HEK293 (cell line): ENCODE measurements at regions not wholly inside any gene's neighbourhood (a gene's known extent, or its start where the extent isn't known, plus 50 kb on each side); places are given as distances from the start of the nearest gene placed in this dataset.

Experiments
- CTCF ChIA-PET: fragments of 350-600 bp; formaldehyde crosslinking; extraction: SDS; loops from one replicate; lab custom pipeline; 2021; ENCODE audit warnings: antibody characterized with exemption; lab: Yijun Ruan, JAX
- POLR2A ChIA-PET: fragments of 300-600 bp; formaldehyde crosslinking; extraction: SDS; loops from one replicate; lab custom pipeline; 2020; ENCODE audit warnings: antibody characterized with exemption, inconsistent platforms; lab: Yijun Ruan, JAX
- H3K27ac ChIP-seq: fragments of 200-500 bp; sonication (Bioruptor generic); 2 replicates; pipeline ENCODE4 v1.5.1; 2014; ENCODE audit warnings: low read depth, low read length, control low read depth, inconsistent platforms; ENCODE audit errors: extremely low read depth
- H3K36me3 ChIP-seq, 2 experiments: fragments of 200-500 bp in 1 of 2; sonication (Bioruptor generic) in 1 of 2; 1 replicate in 1 of 2; 2 replicates in 1 of 2; pipeline ENCODE4 v1.5.1; 2014 to 2017; ENCODE audit warnings: inconsistent platforms in 2 of 2, low read length in 2 of 2; ENCODE audit not compliant: control insufficient read depth in 2 of 2, insufficient read depth in 1 of 2
- H3K4me1 ChIP-seq: fragments of 200-500 bp; sonication (Bioruptor generic); 2 replicates; pipeline ENCODE4 v1.5.1; 2014; ENCODE audit warnings: mild to moderate bottlenecking, low read length, inconsistent platforms; ENCODE audit not compliant: control insufficient read depth, insufficient read depth
- H3K4me3 ChIP-seq: 2 replicates; pipeline ENCODE4 v1.5.1; 2011; ENCODE audit warnings: low read depth, mild to moderate bottlenecking, control low read depth, low read length, moderate library complexity
- H3K9me3 ChIP-seq: fragments of 200-500 bp; sonication (Bioruptor generic); 2 replicates; pipeline ENCODE4 v1.5.1; 2014; ENCODE audit warnings: low read depth, low read length, inconsistent platforms; ENCODE audit not compliant: control insufficient read depth, insufficient read depth
- MEIS1 ChIP-seq: sonication (generic); formaldehyde crosslinking; IDR thresholded peaks from 2 replicates; pipeline ENCODE4 v1.8.1; 2022; ENCODE audit warnings: missing genetic modification reagents, mild to moderate bottlenecking, borderline replicate concordance
- TCF7L2 ChIP-seq: IDR thresholded peaks from 2 replicates; pipeline ENCODE4 v1.6.1; 2011; ENCODE audit warnings: low read depth, mild to moderate bottlenecking, inconsistent platforms, low read length, moderate library complexity, borderline replicate concordance
- ZBTB21 ChIP-seq: fragments of 450-650 bp; formaldehyde crosslinking; IDR thresholded peaks from 2 replicates; pipeline ENCODE4 v1.5.1; 2017; ENCODE audit warnings: missing biosample characterization, missing genetic modification characterization
- ZBTB7A ChIP-seq: fragments of 450-650 bp; formaldehyde crosslinking; IDR thresholded peaks from 2 replicates; pipeline ENCODE4 v1.5.1; 2016; ENCODE audit warnings: low read depth, missing biosample characterization, missing genetic modification characterization
- ZFHX2 ChIP-seq: fragments of 450-650 bp; formaldehyde crosslinking; conservative IDR thresholded peaks from 2 replicates; pipeline ENCODE4 v1.5.1; 2016; ENCODE audit warnings: missing biosample characterization, missing genetic modification characterization
- ZIC2 ChIP-seq: fragments of 450-650 bp; formaldehyde crosslinking; IDR thresholded peaks from 2 replicates; pipeline ENCODE4 v1.5.1; 2016; ENCODE audit warnings: missing biosample characterization, missing genetic modification characterization
- ZNF133 ChIP-seq: fragments of 450-650 bp; formaldehyde crosslinking; IDR thresholded peaks from 2 replicates; pipeline ENCODE4 v1.5.1; 2016; ENCODE audit warnings: missing biosample characterization, missing genetic modification characterization
- ZNF175 ChIP-seq: fragments of 450-650 bp; formaldehyde crosslinking; IDR thresholded peaks from 2 replicates; pipeline ENCODE4 v1.5.1; 2016; ENCODE audit warnings: missing biosample characterization, missing genetic modification characterization
- ZNF184 ChIP-seq: fragments of 450-650 bp; IDR thresholded peaks from 2 replicates; pipeline ENCODE4 v1.5.1; 2018; ENCODE audit warnings: missing biosample characterization, mild to moderate bottlenecking, missing genetic modification characterization
- ZNF202 ChIP-seq: fragments of 450-650 bp; formaldehyde crosslinking; IDR thresholded peaks from 2 replicates; pipeline ENCODE4 v1.5.1; 2016; ENCODE audit warnings: missing biosample characterization, missing genetic modification characterization, borderline replicate concordance
- ZNF274 ChIP-seq, 2 experiments: fragments of 200-500 bp in 1 of 2; fragments of 450-650 bp in 1 of 2; sonication (Bioruptor generic) in 1 of 2; formaldehyde crosslinking in 1 of 2; IDR thresholded peaks; 2 replicates each; pipeline versions ENCODE4 v1.5.1 to v1.6.1; 2014 to 2016; ENCODE audit warnings: borderline replicate concordance in 1 of 2, inconsistent platforms in 1 of 2, low read length in 1 of 2, missing biosample characterization in 1 of 2, missing genetic modification characterization in 1 of 2
- ZNF292 ChIP-seq: fragments of 450-650 bp; formaldehyde crosslinking; IDR thresholded peaks from 2 replicates; pipeline ENCODE4 v1.5.1; 2016; ENCODE audit warnings: low read depth, missing biosample characterization, missing genetic modification characterization, borderline replicate concordance
- ZNF324 ChIP-seq: fragments of 450-650 bp; formaldehyde crosslinking; IDR thresholded peaks from 2 replicates; pipeline ENCODE4 v1.5.1; 2016; ENCODE audit warnings: missing biosample characterization, missing genetic modification characterization
- ZNF366 ChIP-seq: fragments of 450-650 bp; formaldehyde crosslinking; conservative IDR thresholded peaks from 2 replicates; pipeline ENCODE4 v1.5.1; 2016; ENCODE audit warnings: missing biosample characterization, missing genetic modification characterization
- ZNF37A ChIP-seq: fragments of 450-650 bp; IDR thresholded peaks from 2 replicates; pipeline ENCODE4 v1.5.1; 2018; ENCODE audit warnings: missing biosample characterization, missing genetic modification characterization
- ZNF404 ChIP-seq: fragments of 450-650 bp; formaldehyde crosslinking; IDR thresholded peaks from 2 replicates; pipeline ENCODE4 v1.5.1; 2017; ENCODE audit warnings: missing biosample characterization, missing genetic modification characterization
- ZNF621 ChIP-seq: fragments of 450-650 bp; formaldehyde crosslinking; IDR thresholded peaks from 2 replicates; pipeline ENCODE4 v1.5.1; 2017; ENCODE audit warnings: missing biosample characterization, missing genetic modification characterization
- ZNF623 ChIP-seq: fragments of 450-650 bp; formaldehyde crosslinking; IDR thresholded peaks from 2 replicates; pipeline ENCODE4 v1.5.1; 2016; ENCODE audit warnings: missing biosample characterization, missing genetic modification characterization
- ZNF701 ChIP-seq: fragments of 450-650 bp; formaldehyde crosslinking; IDR thresholded peaks from 2 replicates; pipeline ENCODE4 v1.5.1; 2016; ENCODE audit warnings: missing biosample characterization, missing genetic modification characterization
- ZNF830 ChIP-seq: fragments of 450-650 bp; IDR thresholded peaks from 2 replicates; pipeline ENCODE4 v1.5.0; 2018; ENCODE audit warnings: missing biosample characterization, missing genetic modification characterization, low read depth, mild to moderate bottlenecking, moderate library complexity
- ZNF843 ChIP-seq: fragments of 450-650 bp; formaldehyde crosslinking; IDR thresholded peaks from 2 replicates; pipeline ENCODE4 v1.5.1; 2016; ENCODE audit warnings: missing biosample characterization, missing genetic modification characterization
- TF ChIP-seq, protein P1 (sequence below): fragments of 450-650 bp; formaldehyde crosslinking; IDR thresholded peaks from 2 replicates; pipeline ENCODE4 v1.5.1; 2016; ENCODE audit warnings: missing biosample characterization, missing genetic modification characterization
- TF ChIP-seq, protein P2 (sequence below): fragments of 450-650 bp; formaldehyde crosslinking; IDR thresholded peaks from 2 replicates; pipeline ENCODE4 v1.5.0; 2017; ENCODE audit warnings: missing biosample characterization, missing genetic modification characterization, borderline replicate concordance
- TF ChIP-seq, protein P3 (sequence below): fragments of 450-650 bp; formaldehyde crosslinking; IDR thresholded peaks from 2 replicates; pipeline ENCODE4 v1.5.1; 2016; ENCODE audit warnings: missing biosample characterization, missing genetic modification characterization
- TF ChIP-seq, protein P4 (sequence below): fragments of 450-650 bp; formaldehyde crosslinking; IDR thresholded peaks from 2 replicates; pipeline ENCODE4 v1.5.1; 2017; ENCODE audit warnings: missing biosample characterization, missing genetic modification characterization

DNA sequence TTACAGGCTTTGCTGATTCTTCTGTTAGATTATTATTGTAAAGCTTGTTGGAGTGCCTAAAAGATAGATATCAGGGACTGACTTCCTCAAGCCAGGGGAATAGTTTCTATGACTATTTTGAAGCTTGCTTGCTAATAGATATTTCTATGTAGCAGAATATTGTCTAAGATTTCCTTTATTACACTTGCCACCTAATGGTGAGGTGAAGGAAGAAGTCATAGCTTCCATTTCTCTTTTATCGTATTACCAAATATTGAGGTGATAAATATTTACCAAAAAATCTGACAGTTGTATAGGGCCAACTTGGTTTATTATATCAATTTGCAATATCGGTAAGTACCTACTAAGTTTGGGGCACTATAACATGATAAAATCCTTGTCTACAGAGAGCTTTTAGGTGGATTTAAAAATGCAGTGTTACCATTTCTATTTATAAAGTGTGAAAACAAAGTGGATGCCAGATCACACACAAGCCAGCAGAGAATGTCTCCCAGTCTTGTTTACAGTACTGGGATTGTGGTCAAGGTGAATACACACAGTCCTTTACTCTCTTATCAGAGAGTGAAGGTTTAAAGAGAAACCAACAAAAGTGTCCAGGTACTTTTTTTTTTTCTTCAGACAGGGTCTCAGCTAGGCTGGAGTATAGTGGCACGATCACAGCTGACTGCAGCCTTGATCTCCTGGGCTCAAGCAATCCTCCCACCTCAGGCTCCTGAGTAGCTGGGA is 137.9 kb downstream of the IGF1 start (continued):
- TF ChIP-seq, protein P1, sequence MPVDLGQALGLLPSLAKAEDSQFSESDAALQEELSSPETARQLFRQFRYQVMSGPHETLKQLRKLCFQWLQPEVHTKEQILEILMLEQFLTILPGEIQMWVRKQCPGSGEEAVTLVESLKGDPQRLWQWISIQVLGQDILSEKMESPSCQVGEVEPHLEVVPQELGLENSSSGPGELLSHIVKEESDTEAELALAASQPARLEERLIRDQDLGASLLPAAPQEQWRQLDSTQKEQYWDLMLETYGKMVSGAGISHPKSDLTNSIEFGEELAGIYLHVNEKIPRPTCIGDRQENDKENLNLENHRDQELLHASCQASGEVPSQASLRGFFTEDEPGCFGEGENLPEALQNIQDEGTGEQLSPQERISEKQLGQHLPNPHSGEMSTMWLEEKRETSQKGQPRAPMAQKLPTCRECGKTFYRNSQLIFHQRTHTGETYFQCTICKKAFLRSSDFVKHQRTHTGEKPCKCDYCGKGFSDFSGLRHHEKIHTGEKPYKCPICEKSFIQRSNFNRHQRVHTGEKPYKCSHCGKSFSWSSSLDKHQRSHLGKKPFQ (tag by site-specific recombination) = no peak
- TF ChIP-seq ZNF701 (no peak), ZNF830 (tag by site-specific recombination) (no peak), ZNF292 (tag by site-specific recombination) (no peak)

DNA sequence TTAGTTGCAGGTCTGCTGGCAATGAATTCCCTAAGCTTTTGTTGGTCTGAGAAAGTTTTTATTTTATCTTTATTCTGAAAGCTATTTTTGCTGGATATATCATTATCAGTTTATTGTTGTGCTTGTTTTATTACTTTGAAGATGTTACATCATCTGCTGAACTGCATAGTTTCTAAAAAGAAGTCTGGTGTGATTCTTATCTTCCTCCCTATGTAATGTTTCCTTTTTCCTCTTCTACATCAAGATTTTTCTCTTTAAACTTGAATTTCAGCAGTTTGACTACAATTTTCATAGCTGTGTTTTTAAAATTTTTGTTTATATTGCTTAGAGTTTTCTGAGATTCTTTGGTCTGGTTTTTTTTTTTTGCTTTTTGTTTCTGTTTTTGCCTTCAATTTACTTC is 137.1 kb upstream of the PMCH start:
- Histone ChIP-seq H3K4me1 (no peaks in the 10 kb centered on the region), H3K9me3 (no peaks in the 10 kb centered on the region), H3K36me3 (no peaks in the 10 kb centered on the region), H3K27ac (no peak overlapping the region), H3K4me3 (no peak overlapping the region)
- POLR2A ChIA-PET = no interaction called here
- TF ChIP-seq ZNF37A (no peak), ZNF621 (tag by site-specific recombination) (no peak), ZNF202 (no peak), ZNF324 (tag by site-specific recombination) (no peak), ZNF623 (no peak), ZNF843 (tag by site-specific recombination) (no peak), TCF7L2 (no peak), ZBTB7A (tag by site-specific recombination) (no peak), ZFHX2 (no peak), ZNF404 (tag by site-specific recombination) (no peak), ZNF366 (tag by site-specific recombination) (no peak), ZNF274 (IDR thresholded peaks at IDR 0.05; ENCODE audit: low read length) (no peak), ZNF274 (tag by site-specific recombination; IDR thresholded peaks at IDR 0.05; ENCODE audit: borderline replicate concordance) (no peak), ZIC2 (tag by site-specific recombination) (no peak), ZNF175 (no peak)
- TF ChIP-seq, protein P2, sequence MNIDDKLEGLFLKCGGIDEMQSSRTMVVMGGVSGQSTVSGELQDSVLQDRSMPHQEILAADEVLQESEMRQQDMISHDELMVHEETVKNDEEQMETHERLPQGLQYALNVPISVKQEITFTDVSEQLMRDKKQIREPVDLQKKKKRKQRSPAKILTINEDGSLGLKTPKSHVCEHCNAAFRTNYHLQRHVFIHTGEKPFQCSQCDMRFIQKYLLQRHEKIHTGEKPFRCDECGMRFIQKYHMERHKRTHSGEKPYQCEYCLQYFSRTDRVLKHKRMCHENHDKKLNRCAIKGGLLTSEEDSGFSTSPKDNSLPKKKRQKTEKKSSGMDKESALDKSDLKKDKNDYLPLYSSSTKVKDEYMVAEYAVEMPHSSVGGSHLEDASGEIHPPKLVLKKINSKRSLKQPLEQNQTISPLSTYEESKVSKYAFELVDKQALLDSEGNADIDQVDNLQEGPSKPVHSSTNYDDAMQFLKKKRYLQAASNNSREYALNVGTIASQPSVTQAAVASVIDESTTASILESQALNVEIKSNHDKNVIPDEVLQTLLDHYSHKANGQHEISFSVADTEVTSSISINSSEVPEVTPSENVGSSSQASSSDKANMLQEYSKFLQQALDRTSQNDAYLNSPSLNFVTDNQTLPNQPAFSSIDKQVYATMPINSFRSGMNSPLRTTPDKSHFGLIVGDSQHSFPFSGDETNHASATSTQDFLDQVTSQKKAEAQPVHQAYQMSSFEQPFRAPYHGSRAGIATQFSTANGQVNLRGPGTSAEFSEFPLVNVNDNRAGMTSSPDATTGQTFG = no peak
- CTCF ChIA-PET = no interaction called here

DNA sequence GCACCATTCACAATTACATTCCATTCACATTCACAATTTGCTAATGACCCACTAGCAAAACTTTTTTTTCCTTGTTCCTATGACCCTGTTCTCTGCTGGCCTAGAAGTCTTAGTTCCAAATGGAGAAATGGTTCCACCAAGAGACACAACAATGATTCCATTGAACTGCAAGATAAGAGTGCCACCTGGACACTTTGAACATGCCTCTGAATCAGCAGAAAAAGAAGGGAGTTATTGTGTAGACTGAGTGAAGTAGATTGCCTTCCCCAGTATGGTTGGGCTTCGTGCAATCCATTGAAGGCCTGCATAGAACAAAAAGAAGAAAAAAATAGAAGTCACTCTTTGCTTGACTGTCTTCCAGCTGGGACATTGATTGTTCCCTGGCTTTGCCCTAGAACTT is 133.8 kb upstream of the PMCH start:
- CTCF ChIA-PET = no interaction called here
- TF ChIP-seq, protein P3, sequence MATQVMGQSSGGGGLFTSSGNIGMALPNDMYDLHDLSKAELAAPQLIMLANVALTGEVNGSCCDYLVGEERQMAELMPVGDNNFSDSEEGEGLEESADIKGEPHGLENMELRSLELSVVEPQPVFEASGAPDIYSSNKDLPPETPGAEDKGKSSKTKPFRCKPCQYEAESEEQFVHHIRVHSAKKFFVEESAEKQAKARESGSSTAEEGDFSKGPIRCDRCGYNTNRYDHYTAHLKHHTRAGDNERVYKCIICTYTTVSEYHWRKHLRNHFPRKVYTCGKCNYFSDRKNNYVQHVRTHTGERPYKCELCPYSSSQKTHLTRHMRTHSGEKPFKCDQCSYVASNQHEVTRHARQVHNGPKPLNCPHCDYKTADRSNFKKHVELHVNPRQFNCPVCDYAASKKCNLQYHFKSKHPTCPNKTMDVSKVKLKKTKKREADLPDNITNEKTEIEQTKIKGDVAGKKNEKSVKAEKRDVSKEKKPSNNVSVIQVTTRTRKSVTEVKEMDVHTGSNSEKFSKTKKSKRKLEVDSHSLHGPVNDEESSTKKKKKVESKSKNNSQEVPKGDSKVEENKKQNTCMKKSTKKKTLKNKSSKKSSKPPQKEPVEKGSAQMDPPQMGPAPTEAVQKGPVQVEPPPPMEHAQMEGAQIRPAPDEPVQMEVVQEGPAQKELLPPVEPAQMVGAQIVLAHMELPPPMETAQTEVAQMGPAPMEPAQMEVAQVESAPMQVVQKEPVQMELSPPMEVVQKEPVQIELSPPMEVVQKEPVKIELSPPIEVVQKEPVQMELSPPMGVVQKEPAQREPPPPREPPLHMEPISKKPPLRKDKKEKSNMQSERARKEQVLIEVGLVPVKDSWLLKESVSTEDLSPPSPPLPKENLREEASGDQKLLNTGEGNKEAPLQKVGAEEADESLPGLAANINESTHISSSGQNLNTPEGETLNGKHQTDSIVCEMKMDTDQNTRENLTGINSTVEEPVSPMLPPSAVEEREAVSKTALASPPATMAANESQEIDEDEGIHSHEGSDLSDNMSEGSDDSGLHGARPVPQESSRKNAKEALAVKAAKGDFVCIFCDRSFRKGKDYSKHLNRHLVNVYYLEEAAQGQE (tag by site-specific recombination) = no peak
- TF ChIP-seq ZBTB21 (tag by site-specific recombination) = no peak
- no peak for TF ChIP-seq ZNF184 (tag by site-specific recombination)
- TF ChIP-seq ZNF133 (tag by site-specific recombination) = no peak
- TF ChIP-seq MEIS1 (CRISPR knock-in tag) = no peak
- TF ChIP-seq, protein P4, sequence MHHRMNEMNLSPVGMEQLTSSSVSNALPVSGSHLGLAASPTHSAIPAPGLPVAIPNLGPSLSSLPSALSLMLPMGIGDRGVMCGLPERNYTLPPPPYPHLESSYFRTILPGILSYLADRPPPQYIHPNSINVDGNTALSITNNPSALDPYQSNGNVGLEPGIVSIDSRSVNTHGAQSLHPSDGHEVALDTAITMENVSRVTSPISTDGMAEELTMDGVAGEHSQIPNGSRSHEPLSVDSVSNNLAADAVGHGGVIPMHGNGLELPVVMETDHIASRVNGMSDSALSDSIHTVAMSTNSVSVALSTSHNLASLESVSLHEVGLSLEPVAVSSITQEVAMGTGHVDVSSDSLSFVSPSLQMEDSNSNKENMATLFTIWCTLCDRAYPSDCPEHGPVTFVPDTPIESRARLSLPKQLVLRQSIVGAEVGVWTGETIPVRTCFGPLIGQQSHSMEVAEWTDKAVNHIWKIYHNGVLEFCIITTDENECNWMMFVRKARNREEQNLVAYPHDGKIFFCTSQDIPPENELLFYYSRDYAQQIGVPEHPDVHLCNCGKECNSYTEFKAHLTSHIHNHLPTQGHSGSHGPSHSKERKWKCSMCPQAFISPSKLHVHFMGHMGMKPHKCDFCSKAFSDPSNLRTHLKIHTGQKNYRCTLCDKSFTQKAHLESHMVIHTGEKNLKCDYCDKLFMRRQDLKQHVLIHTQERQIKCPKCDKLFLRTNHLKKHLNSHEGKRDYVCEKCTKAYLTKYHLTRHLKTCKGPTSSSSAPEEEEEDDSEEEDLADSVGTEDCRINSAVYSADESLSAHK = no peak
- TF ChIP-seq ZNF37A = no peak
- TF ChIP-seq, all 188 proteins: peak for 0

More for the DNA sequence above, 133.8 kb upstream of the PMCH start:
- Histone ChIP-seq H3K4me1 (no peaks in the 10 kb centered on the region), H3K4me3 (no peak overlapping the region), H3K36me3 (no peaks in the 10 kb centered on the region), H3K9me3 (no peaks in the 10 kb centered on the region), H3K27ac (no peak overlapping the region)
- POLR2A ChIA-PET = no interaction called here
